ENCODE measurements at regions not wholly inside any gene's neighbourhood (a gene's known extent, or its start where the extent isn't known, plus 50 kb on each side); places are given as distances from the start of the nearest gene placed in this dataset.

- in situ Hi-C loops (cut with HindIII; ENCODE audit: low sequenced_read_pairs), result no loop called here
- no peak overlapping the region for H3K4me3 ChIP-seq (ENCODE audit: low read depth, low read length)
- no peak for DNase-seq (ENCODE audit: low read depth, low spot score)
- TF ChIP-seq CTCF (IDR thresholded peaks at IDR 0.05; ENCODE audit: low read depth, low read length), result no peak
Observed at GRCh38 chr15:85964471-85964870, 115.2 kb upstream of the AGBL1 start.

GRCh38 chr15:85967553-85967952, 112.1 kb upstream of the AGBL1 start:
- no peak for DNase-seq (ENCODE audit: low read depth, low spot score)
- no peak overlapping the region for H3K4me3 ChIP-seq (ENCODE audit: low read depth, low read length)
- in situ Hi-C loops (cut with HindIII; ENCODE audit: low sequenced_read_pairs), result no loop called here
- no peak for TF ChIP-seq CTCF (IDR thresholded peaks at IDR 0.05; ENCODE audit: low read depth, low read length)

GRCh38 chr15:85972805-85973540, 106.7 kb upstream of the AGBL1 start:
- DNase-seq (ENCODE audit: low read depth, low spot score), result no peak
- in situ Hi-C loops (cut with HindIII; ENCODE audit: low sequenced_read_pairs), result no loop called here
- TF ChIP-seq CTCF (IDR thresholded peaks at IDR 0.05; ENCODE audit: low read depth, low read length), result no peak
- no peak overlapping the region for H3K4me3 ChIP-seq (ENCODE audit: low read depth, low read length)

- no peak for DNase-seq (ENCODE audit: low read depth, low spot score)
- in situ Hi-C loops (cut with HindIII; ENCODE audit: low sequenced_read_pairs), result no loop called here
- no peak overlapping the region for H3K4me3 ChIP-seq (ENCODE audit: low read depth, low read length)
- TF ChIP-seq CTCF (IDR thresholded peaks at IDR 0.05; ENCODE audit: low read depth, low read length), result no peak
Observed at GRCh38 chr15:85973584-85974347, 105.9 kb upstream of the AGBL1 start.

- in situ Hi-C loops (cut with HindIII; ENCODE audit: low sequenced_read_pairs), result no loop called here
- DNase-seq (ENCODE audit: low read depth, low spot score), result peak; percentile 22
- no peak overlapping the region for H3K4me3 ChIP-seq (ENCODE audit: low read depth, low read length)
- no peak for TF ChIP-seq CTCF (IDR thresholded peaks at IDR 0.05; ENCODE audit: low read depth, low read length)
Observed at GRCh38 chr15:85974348-85974705, 105.3 kb upstream of the AGBL1 start.

- no peak for DNase-seq (ENCODE audit: low read depth, low spot score)
- H3K4me3 ChIP-seq (ENCODE audit: low read depth, low read length), result no peak overlapping the region
- in situ Hi-C loops (cut with HindIII; ENCODE audit: low sequenced_read_pairs), result no loop called here
- TF ChIP-seq CTCF (IDR thresholded peaks at IDR 0.05; ENCODE audit: low read depth, low read length), result no peak
Observed at GRCh38 chr15:85974742-85975141, 104.9 kb upstream of the AGBL1 start.
